ENCODE measurements at regions not wholly inside any gene's neighbourhood (a gene's known extent, or its start where the extent isn't known, plus 50 kb on each side); places are given as distances from the start of the nearest gene placed in this dataset.

- no peak for TF ChIP-seq CTCF (IDR thresholded peaks at IDR 0.05)
- no peak overlapping the region for H3K4me2 ChIP-seq (replicated peaks; ENCODE audit: extremely low read depth, low read length, poor library complexity, severe bottlenecking)
- intact Hi-C loops (cut with micrococcal nuclease), result no loop called here
- no peak overlapping the region for H2AFZ ChIP-seq (ENCODE audit: insufficient read depth, low read depth, low read length, poor library complexity, severe bottlenecking)
- Mint-ChIP-seq H3K27ac (no peak overlapping the region), H3K27me3 (ENCODE audit: low read depth in 3 of 3) (peaks cover 22 to 52% (median 37%) of the 10 kb centered on the region in 3 donors), H3K4me1 (no peaks in the 10 kb centered on the region), H3K4me3 (no peak overlapping the region), H3K9me3 (peaks cover 0 to 4% (median 0%) of the 10 kb centered on the region in 7 donors), H3K36me3 (no peaks in the 10 kb centered on the region)
- DNase-seq, result no peak
- no peaks in the 10 kb centered on the region for H3K79me2 ChIP-seq (ENCODE audit: insufficient read depth, low read length)
- no peaks in the 10 kb centered on the region for H3K4me1 ChIP-seq (ENCODE audit: control insufficient read depth in 1 of 2, insufficient read depth in 2 of 2, low read length in 2 of 2)
- peaks cover 22 to 43% of the 10 kb centered on the region in 2 donors for H3K27me3 ChIP-seq (ENCODE audit: control insufficient read depth in 2 of 2, insufficient read depth in 2 of 2, low read length in 2 of 2)
- no peaks in the 10 kb centered on the region for H3K9me3 ChIP-seq (replicated peaks in 1 of 2; ENCODE audit: control insufficient read depth in 1 of 2, insufficient read depth in 1 of 2, low read length in 2 of 2)
- no peak overlapping the region for H3K27ac ChIP-seq (ENCODE audit: low read depth in 1 of 2, low read length in 2 of 2)
- no peak overlapping the region for H3K4me3 ChIP-seq (replicated peaks in 1 of 3; ENCODE audit: low read depth in 2 of 3, low read length in 3 of 3)
- no peaks in the 10 kb centered on the region for H4K20me1 ChIP-seq (ENCODE audit: insufficient read depth, low read length)
- no peaks in the 10 kb centered on the region for H3K36me3 ChIP-seq (replicated peaks in 1 of 2; ENCODE audit: control insufficient read depth in 1 of 2, insufficient read depth in 2 of 2, low read length in 2 of 2)
- WGBS (ENCODE audit: insufficient coverage), result 100% methylated on average over 1 of the region's 4 CpGs
- H3K9ac ChIP-seq (ENCODE audit: insufficient read depth, low read length, poor library complexity, severe bottlenecking), result no peak overlapping the region
Measured at GRCh38 chr6:165844801-165845364, 181.8 kb upstream of the PDE10A start.

- H4K20me1 ChIP-seq (ENCODE audit: insufficient read depth, low read length), result no peaks in the 10 kb centered on the region
- H3K9me3 Mint-ChIP-seq, result peaks cover 0 to 4% (median 0%) of the 10 kb centered on the region in 7 donors
- H3K36me3 Mint-ChIP-seq, result no peaks in the 10 kb centered on the region
- H2AFZ ChIP-seq (ENCODE audit: insufficient read depth, low read depth, low read length, poor library complexity, severe bottlenecking), result no peak overlapping the region
- no peak overlapping the region for H3K27ac Mint-ChIP-seq
- H3K4me3 Mint-ChIP-seq, result no peak overlapping the region
- peaks cover 16 to 46% (median 31%) of the 10 kb centered on the region in 3 donors for H3K27me3 Mint-ChIP-seq (ENCODE audit: low read depth in 3 of 3)
- no peak overlapping the region for H3K4me2 ChIP-seq (replicated peaks; ENCODE audit: extremely low read depth, low read length, poor library complexity, severe bottlenecking)
- peaks cover 22 to 37% of the 10 kb centered on the region in 2 donors for H3K27me3 ChIP-seq (ENCODE audit: control insufficient read depth in 2 of 2, insufficient read depth in 2 of 2, low read length in 2 of 2)
- H3K9me3 ChIP-seq (replicated peaks in 1 of 2; ENCODE audit: control insufficient read depth in 1 of 2, insufficient read depth in 1 of 2, low read length in 2 of 2), result no peaks in the 10 kb centered on the region
- WGBS (ENCODE audit: insufficient coverage), result 50% methylated on average over 2 of the region's 5 CpGs
- H3K79me2 ChIP-seq (ENCODE audit: insufficient read depth, low read length), result no peaks in the 10 kb centered on the region
- H3K9ac ChIP-seq (ENCODE audit: insufficient read depth, low read length, poor library complexity, severe bottlenecking), result no peak overlapping the region
- no peak overlapping the region for H3K4me3 ChIP-seq (replicated peaks in 1 of 3; ENCODE audit: low read depth in 2 of 3, low read length in 3 of 3)
- H3K4me1 ChIP-seq (ENCODE audit: control insufficient read depth in 1 of 2, insufficient read depth in 2 of 2, low read length in 2 of 2), result no peaks in the 10 kb centered on the region
- H3K4me1 Mint-ChIP-seq, result no peaks in the 10 kb centered on the region
- TF ChIP-seq CTCF (IDR thresholded peaks at IDR 0.05), result no peak
- no peak for DNase-seq
- H3K36me3 ChIP-seq (replicated peaks in 1 of 2; ENCODE audit: control insufficient read depth in 1 of 2, insufficient read depth in 2 of 2, low read length in 2 of 2), result no peaks in the 10 kb centered on the region
- no peak overlapping the region for H3K27ac ChIP-seq (ENCODE audit: low read depth in 1 of 2, low read length in 2 of 2)
- intact Hi-C loops (cut with micrococcal nuclease), result no loop called here
Measured at GRCh38 chr6:165844232-165844631, 181.2 kb upstream of the PDE10A start.
